Muscle of leg (tissue), 3 donors: ENCODE measurements at regions not wholly inside any gene's neighbourhood (a gene's known extent, or its start where the extent isn't known, plus 50 kb on each side); places are given as distances from the start of the nearest gene placed in this dataset.
"Not testable (repeated sequence)": the region's sequence is repeated elsewhere in the genome, so short reads cannot be mapped to it uniquely, and the experiment has no call there.

Experiments used
- DNase-seq: peaks from one replicate; pipeline ENCODE4 v3.0.0; 2013
- H3K27ac ChIP-seq: one replicate; pipeline ENCODE4 v1.5.1; 2013; ENCODE audit warnings: mild to moderate bottlenecking, low read length, control low read depth
- H3K27me3 ChIP-seq: one replicate; pipeline ENCODE4 v1.6.1; 2013; ENCODE audit warnings: low read length; ENCODE audit not compliant: control insufficient read depth, insufficient read depth
- H3K36me3 ChIP-seq: one replicate; pipeline ENCODE4 v1.6.1; 2013; ENCODE audit warnings: low read length; ENCODE audit not compliant: control insufficient read depth, insufficient read depth
- H3K4me1 ChIP-seq: one replicate; pipeline ENCODE4 v1.6.1; 2013; ENCODE audit warnings: low read length; ENCODE audit not compliant: control insufficient read depth, insufficient read depth
- H3K4me3 ChIP-seq: one replicate; pipeline ENCODE4 v1.5.1; 2013; ENCODE audit warnings: low read length, control low read depth
- H3K9me3 ChIP-seq: replicated peaks from 2 replicates; pipeline ENCODE4 v1.6.1; 2013; ENCODE audit warnings: low read depth, low read length; ENCODE audit not compliant: control insufficient read depth
- WGBS: methylation state at CpG from one replicate; pipeline ENCODE4 v1.1.5; 2013; ENCODE audit warnings: missing lambda C conversion rate; ENCODE audit not compliant: insufficient coverage; 5-methylcytosine and 5-hydroxymethylcytosine counted together

GRCh38 chr11:35046681-35047080 lies 92.3 kb upstream of the CD44 start:
- peaks cover 20% of the 10 kb centered on the region for H3K4me1 ChIP-seq
- no peak for DNase-seq
- no peaks in the 10 kb centered on the region for H3K9me3 ChIP-seq
- no peaks in the 10 kb centered on the region for H3K36me3 ChIP-seq
- H3K4me3 ChIP-seq, result no peak overlapping the region
- H3K27ac ChIP-seq, result no peak overlapping the region
- WGBS, result 80% methylated on average over 1 of the region's 1 CpG
- no peaks in the 10 kb centered on the region for H3K27me3 ChIP-seq

DNA sequence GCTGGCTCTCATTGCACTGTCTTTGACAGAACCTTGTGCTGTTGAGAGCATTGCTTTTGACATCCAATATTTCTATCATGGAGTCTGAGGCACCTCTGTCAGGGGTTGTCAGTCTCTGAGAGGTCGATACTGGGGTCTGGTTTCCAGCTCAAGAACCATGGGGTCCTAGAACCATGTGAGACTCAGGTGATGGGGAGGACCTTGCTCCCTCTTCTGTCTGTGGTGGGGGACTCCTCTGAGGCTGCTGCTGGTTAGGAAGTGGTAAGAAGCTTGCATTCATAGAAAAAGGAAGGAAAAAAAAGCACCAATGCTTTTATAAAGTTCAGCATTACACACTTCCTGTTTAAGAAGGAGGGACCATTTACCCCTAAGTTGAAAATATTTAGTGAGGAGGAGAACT lies 91.8 kb upstream of the CD44 start:
- no peaks in the 10 kb centered on the region for H3K36me3 ChIP-seq
- peaks cover 18% of the 10 kb centered on the region for H3K4me1 ChIP-seq
- no peak overlapping the region for H3K4me3 ChIP-seq
- 88% methylated on average over 1 of the region's 1 CpG for WGBS
- no peak for DNase-seq
- no peak overlapping the region for H3K27ac ChIP-seq
- H3K27me3 ChIP-seq, result no peaks in the 10 kb centered on the region
- no peaks in the 10 kb centered on the region for H3K9me3 ChIP-seq

GRCh38 chr11:35047769-35048168 lies 91.2 kb upstream of the CD44 start:
- Histone ChIP-seq H3K4me3 (no peak overlapping the region), H3K27me3 (no peaks in the 10 kb centered on the region), H3K36me3 (no peaks in the 10 kb centered on the region), H3K27ac (no peak overlapping the region), H3K9me3 (no peaks in the 10 kb centered on the region), H3K4me1 (peaks cover 13% of the 10 kb centered on the region)
- no peak for DNase-seq
- WGBS, result no CpG with 5 or more reads among the region's 2 CpGs

- H3K4me1 ChIP-seq, result peaks cover 13% of the 10 kb centered on the region
- H3K9me3 ChIP-seq, result not testable (repeated sequence)
Measured at GRCh38 chr11:35048346-35048745, 90.6 kb upstream of the CD44 start.

DNA sequence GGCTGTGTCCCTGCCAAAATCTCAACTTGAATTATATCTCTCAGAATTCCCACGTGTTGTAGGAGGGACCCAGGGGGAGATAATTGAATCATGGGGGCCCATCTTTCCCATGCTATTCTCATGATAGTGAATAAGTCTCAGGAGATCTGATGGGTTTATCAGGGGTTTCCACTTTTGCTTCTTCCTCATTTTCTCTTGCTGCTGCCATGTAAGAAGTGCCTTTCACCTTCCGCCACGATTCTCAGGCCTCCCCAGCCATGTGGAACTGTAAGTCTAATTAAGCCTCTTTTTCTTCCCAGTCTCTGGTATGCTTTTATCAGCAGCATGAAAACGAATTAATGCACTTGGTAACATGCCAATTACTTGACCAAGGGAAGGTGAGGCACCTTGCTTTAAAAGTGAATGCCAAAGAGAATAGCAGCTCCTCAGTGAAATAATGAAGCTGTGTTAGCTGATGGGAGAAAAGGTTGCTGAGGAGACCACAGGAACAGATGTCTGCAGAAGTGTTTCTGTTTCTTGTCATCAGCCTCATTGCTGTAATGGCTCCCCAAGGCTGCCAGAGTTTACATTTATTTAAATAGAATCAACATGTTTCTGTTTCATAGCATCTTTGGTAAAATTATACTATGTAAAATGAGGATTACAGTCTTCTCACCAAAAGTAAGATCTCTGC lies 89.0 kb upstream of the CD44 start:
- 75% methylated on average over 3 of the region's 4 CpGs for WGBS
- no peaks in the 10 kb centered on the region for H3K36me3 ChIP-seq
- H3K27me3 ChIP-seq, result no peaks in the 10 kb centered on the region
- H3K4me3 ChIP-seq, result no peak overlapping the region
- H3K4me1 ChIP-seq, result peaks cover 8% of the 10 kb centered on the region
- peak; percentile 42 for DNase-seq
- H3K27ac ChIP-seq, result peak overlapping the region; percentile 29
- no peaks in the 10 kb centered on the region for H3K9me3 ChIP-seq

More at GRCh38 chr11:35048346-35048745, 90.6 kb upstream of the CD44 start:
- not testable (repeated sequence) for H3K36me3 ChIP-seq, H3K27me3 ChIP-seq, H3K4me3 ChIP-seq, H3K27ac ChIP-seq, DNase-seq
- 91% methylated on average over 3 of the region's 3 CpGs for WGBS

- Histone ChIP-seq H3K4me1 (peaks cover 8% of the 10 kb centered on the region), H3K4me3 (no peak overlapping the region), H3K27me3 (no peaks in the 10 kb centered on the region), H3K36me3 (no peaks in the 10 kb centered on the region), H3K27ac (peak overlapping the region; percentile 29), H3K9me3 (no peaks in the 10 kb centered on the region)
- DNase-seq, result no peak
- 40% methylated on average over 1 of the region's 6 CpGs for WGBS
Measured at GRCh38 chr11:35050541-35050995, 88.4 kb upstream of the CD44 start.

DNA sequence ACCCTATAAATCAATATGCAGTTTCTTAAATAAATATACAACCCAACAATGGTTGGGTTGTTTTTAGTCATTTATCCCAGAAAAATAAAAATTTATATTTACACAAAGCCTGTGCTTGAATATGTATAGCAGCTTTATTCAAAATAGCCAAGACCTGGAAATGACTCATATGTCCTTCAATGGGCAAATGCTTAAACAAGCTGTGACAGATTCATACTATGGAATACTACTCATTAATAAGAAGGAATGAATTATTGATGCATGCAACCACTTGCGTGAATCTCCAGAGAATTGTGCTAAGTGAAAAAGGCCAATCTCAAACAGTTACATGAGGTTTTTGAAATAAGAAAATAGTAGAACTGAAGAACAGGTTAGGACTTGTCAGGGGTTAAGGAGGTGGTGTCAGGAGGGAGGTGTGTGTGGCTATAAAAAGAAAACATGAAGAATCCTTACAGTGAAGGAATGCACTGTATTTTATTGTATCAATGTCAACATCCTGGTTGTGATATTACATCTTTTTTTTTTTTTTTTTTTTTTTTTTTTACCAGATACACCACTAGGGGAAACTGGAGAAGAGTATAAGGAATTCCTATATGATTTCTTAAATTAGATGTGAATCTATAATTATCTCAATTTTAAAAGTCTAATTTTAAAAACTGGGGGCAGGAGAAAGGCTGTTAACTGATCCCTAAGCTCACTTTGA lies 82.4 kb upstream of the CD44 start:
- Histone ChIP-seq H3K4me1 (peaks cover 2% of the 10 kb centered on the region), H3K27ac (no peak overlapping the region), H3K4me3 (no peak overlapping the region), H3K9me3 (no peaks in the 10 kb centered on the region), H3K36me3 (no peaks in the 10 kb centered on the region), H3K27me3 (no peaks in the 10 kb centered on the region)
- 100% methylated on average over 1 of the region's 1 CpG for WGBS
- no peak for DNase-seq

- WGBS, result 100% methylated on average over 1 of the region's 2 CpGs
- H3K4me3 ChIP-seq, result no peak overlapping the region
- no peak overlapping the region for H3K27ac ChIP-seq
- no peaks in the 10 kb centered on the region for H3K4me1 ChIP-seq
- H3K9me3 ChIP-seq, result no peaks in the 10 kb centered on the region
- no peaks in the 10 kb centered on the region for H3K27me3 ChIP-seq
- DNase-seq, result no peak
- no peaks in the 10 kb centered on the region for H3K36me3 ChIP-seq
Measured at GRCh38 chr11:35057926-35058668, 80.9 kb upstream of the CD44 start.

GRCh38 chr11:35058669-35059434 lies 80.1 kb upstream of the CD44 start:
- no peak overlapping the region for H3K4me3 ChIP-seq
- H3K9me3 ChIP-seq, result no peaks in the 10 kb centered on the region
- H3K27ac ChIP-seq, result no peak overlapping the region
- no peaks in the 10 kb centered on the region for H3K36me3 ChIP-seq
- H3K4me1 ChIP-seq, result no peaks in the 10 kb centered on the region
- H3K27me3 ChIP-seq, result no peaks in the 10 kb centered on the region
- peak; percentile 51 for DNase-seq
- 86% methylated on average over 2 of the region's 5 CpGs for WGBS
